H1 (cell line): ENCODE measurements at regions not wholly inside any gene's neighbourhood (a gene's known extent, or its start where the extent isn't known, plus 50 kb on each side); places are given as distances from the start of the nearest gene placed in this dataset.
A peak's percentile ranks its signal among the peaks of the same experiment; 100 is the strongest.

Experiments used
- BACH1 ChIP-seq: IDR thresholded peaks from 2 replicates; pipeline ENCODE4 v1.6.1; 2012; ENCODE audit warnings: low read length, improper control_type of control experiment
- CEBPB ChIP-seq: IDR thresholded peaks from 2 replicates; pipeline ENCODE4 v1.6.1; 2012; ENCODE audit warnings: low read depth, low read length
- GABPA ChIP-seq: IDR thresholded peaks from 2 replicates; pipeline ENCODE4 v1.6.1; 2011; ENCODE audit warnings: mild to moderate bottlenecking, low read length, moderate library complexity, borderline replicate concordance; ENCODE audit not compliant: insufficient read depth
- JUN ChIP-seq: IDR thresholded peaks from 2 replicates; pipeline ENCODE4 v1.6.1; 2011; ENCODE audit warnings: low read depth, mild to moderate bottlenecking, improper control_type of control experiment, low read length
- JUND ChIP-seq: IDR thresholded peaks from 2 replicates; pipeline ENCODE4 v1.6.1; 2011; ENCODE audit warnings: mild to moderate bottlenecking, improper control_type of control experiment, low read length
- POLR2A ChIP-seq, 2 experiments: IDR thresholded peaks; 1 replicate in 1 of 2; 2 replicates in 1 of 2; pipeline ENCODE4 v1.6.1; 2011; ENCODE audit warnings: low read depth in 2 of 2, low read length in 2 of 2, mild to moderate bottlenecking in 2 of 2; ENCODE audit errors: control extremely low read depth in 1 of 2
- POLR2AphosphoS5 ChIP-seq: IDR thresholded peaks from 2 replicates; pipeline ENCODE4 v1.6.1; 2011; ENCODE audit warnings: low read depth, low read length
- POU5F1 ChIP-seq: IDR thresholded peaks from 2 replicates; pipeline ENCODE4 v1.6.1; 2011; ENCODE audit warnings: low read depth, mild to moderate bottlenecking, low read length, moderate library complexity
- RAD21 ChIP-seq, 2 experiments: IDR thresholded peaks in 1 of 2; conservative IDR thresholded peaks in 1 of 2; 2 replicates each; pipeline ENCODE4 v1.6.1; 2011; ENCODE audit warnings: low read depth in 2 of 2, low read length in 2 of 2, improper control_type of control experiment in 1 of 2, inconsistent platforms in 1 of 2, mild to moderate bottlenecking in 1 of 2, moderate library complexity in 1 of 2
- SP1 ChIP-seq: IDR thresholded peaks from 2 replicates; pipeline ENCODE4 v1.6.1; 2011; ENCODE audit warnings: low read depth, low read length
- TF ChIP-seq, protein P1 (sequence below), 3 experiments: IDR thresholded peaks; 1 replicate in 2 of 3; 2 replicates in 1 of 3; pipeline versions ENCODE4 v1.5.1 to v1.6.1; 2011; ENCODE audit warnings: low read length in 3 of 3, mild to moderate bottlenecking in 3 of 3, inconsistent platforms in 2 of 3, low read depth in 1 of 3, moderate library complexity in 1 of 3; ENCODE audit not compliant: insufficient read depth in 1 of 3; ENCODE audit errors: control extremely low read depth in 1 of 3
- TF ChIP-seq, protein P2 (sequence below): IDR thresholded peaks from 2 replicates; pipeline ENCODE4 v1.6.1; 2012; ENCODE audit warnings: inconsistent platforms

DNA sequence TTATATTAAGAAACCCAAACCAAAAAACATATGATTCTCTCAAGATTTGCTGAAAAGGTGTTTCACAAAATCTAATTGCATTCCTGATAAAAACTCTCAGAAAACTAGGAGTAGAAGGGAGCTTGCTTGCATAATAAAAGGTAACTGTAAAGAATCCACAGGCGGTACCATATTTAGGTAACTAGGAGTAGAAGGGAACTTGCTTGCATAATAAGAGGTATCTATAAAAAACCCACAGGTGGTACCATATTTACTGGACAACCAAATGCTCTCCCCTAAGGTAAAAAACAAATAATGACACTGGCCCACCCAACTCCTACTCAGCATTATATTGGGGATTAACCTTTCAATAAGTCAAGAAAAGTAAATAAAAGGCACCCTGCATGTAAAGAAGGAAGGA lies 57.5 kb upstream of the FCN1 start:
- TF ChIP-seq, protein P1, sequence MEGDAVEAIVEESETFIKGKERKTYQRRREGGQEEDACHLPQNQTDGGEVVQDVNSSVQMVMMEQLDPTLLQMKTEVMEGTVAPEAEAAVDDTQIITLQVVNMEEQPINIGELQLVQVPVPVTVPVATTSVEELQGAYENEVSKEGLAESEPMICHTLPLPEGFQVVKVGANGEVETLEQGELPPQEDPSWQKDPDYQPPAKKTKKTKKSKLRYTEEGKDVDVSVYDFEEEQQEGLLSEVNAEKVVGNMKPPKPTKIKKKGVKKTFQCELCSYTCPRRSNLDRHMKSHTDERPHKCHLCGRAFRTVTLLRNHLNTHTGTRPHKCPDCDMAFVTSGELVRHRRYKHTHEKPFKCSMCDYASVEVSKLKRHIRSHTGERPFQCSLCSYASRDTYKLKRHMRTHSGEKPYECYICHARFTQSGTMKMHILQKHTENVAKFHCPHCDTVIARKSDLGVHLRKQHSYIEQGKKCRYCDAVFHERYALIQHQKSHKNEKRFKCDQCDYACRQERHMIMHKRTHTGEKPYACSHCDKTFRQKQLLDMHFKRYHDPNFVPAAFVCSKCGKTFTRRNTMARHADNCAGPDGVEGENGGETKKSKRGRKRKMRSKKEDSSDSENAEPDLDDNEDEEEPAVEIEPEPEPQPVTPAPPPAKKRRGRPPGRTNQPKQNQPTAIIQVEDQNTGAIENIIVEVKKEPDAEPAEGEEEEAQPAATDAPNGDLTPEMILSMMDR (IDR thresholded peaks at IDR 0.05; ENCODE audit: control extremely low read depth in 1 of 3, insufficient read depth in 1 of 3, low read depth in 1 of 3, low read length in 3 of 3): no peak
- TF ChIP-seq RAD21 (IDR thresholded peaks at IDR 0.05 in 1 of 2, conservative IDR thresholded peaks at IDR 0.05 in 1 of 2; ENCODE audit: low read depth in 2 of 2, low read length in 2 of 2) (no peak), CEBPB (peak; percentile 74; the same call in 1 of the 2 replicates), POLR2A (IDR thresholded peaks at IDR 0.05; ENCODE audit: control extremely low read depth in 1 of 2, low read depth in 2 of 2, low read length in 2 of 2) (no peak), POLR2AphosphoS5 (no peak), JUND (no peak), GABPA (no peak), POU5F1 (0 out of 2 replicates have a peak, but pooled peaks have one; percentile 58), SP1 (peak; percentile 21; the same call in 1 of the 2 replicates), BACH1 (no peak), JUN (no peak)
- TF ChIP-seq, protein P2, sequence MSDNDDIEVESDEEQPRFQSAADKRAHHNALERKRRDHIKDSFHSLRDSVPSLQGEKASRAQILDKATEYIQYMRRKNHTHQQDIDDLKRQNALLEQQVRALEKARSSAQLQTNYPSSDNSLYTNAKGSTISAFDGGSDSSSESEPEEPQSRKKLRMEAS: no peak
